Stomach (tissue), 4 donors: ENCODE measurements at regions not wholly inside any gene's neighbourhood (a gene's known extent, or its start where the extent isn't known, plus 50 kb on each side); places are given as distances from the start of the nearest gene placed in this dataset.

Experiments used
- POLR2A ChIP-seq, 4 donors: fragments of 450-650 bp; IDR thresholded peaks; one replicate each; pipeline ENCODE4 v1.6.1; 2016; ENCODE audit warnings: antibody characterized with exemption in 4 of 4, control low read depth in 2 of 4, mild to moderate bottlenecking in 1 of 4, moderate library complexity in 1 of 4
- POLR2AphosphoS5 ChIP-seq, 3 donors: sonication (generic); formaldehyde crosslinking; IDR thresholded peaks; one replicate each; pipeline ENCODE4 v1.6.1; 2016; ENCODE audit warnings: antibody characterized with exemption in 3 of 3
- TF ChIP-seq, protein P1 (sequence below), 7 experiments: fragments of 450-650 bp in 4 of 7; fragments of 200-600 bp in 3 of 7; sonication (generic) in 3 of 7; IDR thresholded peaks; one replicate each; pipeline ENCODE4 v1.5.1; 2016 to 2019; ENCODE audit warnings: antibody characterized with exemption in 7 of 7, control low read depth in 2 of 7, mild to moderate bottlenecking in 1 of 7

DNA sequence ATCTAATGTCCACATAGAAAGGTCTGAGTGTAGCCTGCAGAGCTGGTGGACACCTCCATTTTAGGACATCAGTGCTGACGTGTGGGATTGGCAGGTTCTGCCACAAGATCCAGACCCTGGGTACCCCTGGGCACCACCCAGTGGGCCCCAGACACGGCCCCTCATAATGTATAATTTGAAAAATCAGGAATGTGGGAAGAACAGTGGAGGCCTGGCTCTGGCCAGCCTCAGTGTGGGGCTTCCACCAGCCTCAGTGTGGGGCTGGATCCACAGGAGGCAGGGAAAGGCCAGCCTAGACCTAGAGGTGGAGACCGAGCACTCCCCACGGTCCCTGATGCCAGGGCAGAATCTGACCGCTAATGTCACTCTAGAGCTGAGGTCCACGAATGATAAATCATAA, 150.7 kb upstream of the SOX1 start:
- TF ChIP-seq, protein P1, sequence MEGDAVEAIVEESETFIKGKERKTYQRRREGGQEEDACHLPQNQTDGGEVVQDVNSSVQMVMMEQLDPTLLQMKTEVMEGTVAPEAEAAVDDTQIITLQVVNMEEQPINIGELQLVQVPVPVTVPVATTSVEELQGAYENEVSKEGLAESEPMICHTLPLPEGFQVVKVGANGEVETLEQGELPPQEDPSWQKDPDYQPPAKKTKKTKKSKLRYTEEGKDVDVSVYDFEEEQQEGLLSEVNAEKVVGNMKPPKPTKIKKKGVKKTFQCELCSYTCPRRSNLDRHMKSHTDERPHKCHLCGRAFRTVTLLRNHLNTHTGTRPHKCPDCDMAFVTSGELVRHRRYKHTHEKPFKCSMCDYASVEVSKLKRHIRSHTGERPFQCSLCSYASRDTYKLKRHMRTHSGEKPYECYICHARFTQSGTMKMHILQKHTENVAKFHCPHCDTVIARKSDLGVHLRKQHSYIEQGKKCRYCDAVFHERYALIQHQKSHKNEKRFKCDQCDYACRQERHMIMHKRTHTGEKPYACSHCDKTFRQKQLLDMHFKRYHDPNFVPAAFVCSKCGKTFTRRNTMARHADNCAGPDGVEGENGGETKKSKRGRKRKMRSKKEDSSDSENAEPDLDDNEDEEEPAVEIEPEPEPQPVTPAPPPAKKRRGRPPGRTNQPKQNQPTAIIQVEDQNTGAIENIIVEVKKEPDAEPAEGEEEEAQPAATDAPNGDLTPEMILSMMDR (IDR thresholded peaks at IDR 0.05), result no peak
- no peak for TF ChIP-seq POLR2A (IDR thresholded peaks at IDR 0.05)
- TF ChIP-seq POLR2AphosphoS5 (IDR thresholded peaks at IDR 0.05), result no peak
